ENCODE measurements at regions not wholly inside any gene's neighbourhood (a gene's known extent, or its start where the extent isn't known, plus 50 kb on each side); places are given as distances from the start of the nearest gene placed in this dataset.

DNA sequence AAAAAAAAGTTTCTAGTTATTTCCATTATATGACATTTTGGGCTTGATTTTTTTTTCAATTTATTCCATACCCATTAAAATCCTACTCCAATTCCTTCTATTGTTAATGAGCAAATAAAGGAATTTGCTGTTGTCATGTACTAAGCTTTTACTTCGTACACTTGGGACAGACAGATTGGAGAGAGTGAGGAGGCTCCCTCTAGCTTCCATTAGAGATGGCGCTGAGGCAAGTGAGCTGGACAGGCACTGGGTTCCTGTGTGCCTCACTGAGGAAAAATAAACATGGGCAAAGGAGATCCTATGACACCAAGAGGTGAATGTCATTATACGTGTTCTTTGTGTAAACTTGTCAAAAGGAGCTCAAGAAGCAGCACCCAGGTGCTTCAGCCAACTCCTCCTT is 441.1 kb upstream of the MDFIC2 start:
- TF ChIP-seq, protein P1, sequence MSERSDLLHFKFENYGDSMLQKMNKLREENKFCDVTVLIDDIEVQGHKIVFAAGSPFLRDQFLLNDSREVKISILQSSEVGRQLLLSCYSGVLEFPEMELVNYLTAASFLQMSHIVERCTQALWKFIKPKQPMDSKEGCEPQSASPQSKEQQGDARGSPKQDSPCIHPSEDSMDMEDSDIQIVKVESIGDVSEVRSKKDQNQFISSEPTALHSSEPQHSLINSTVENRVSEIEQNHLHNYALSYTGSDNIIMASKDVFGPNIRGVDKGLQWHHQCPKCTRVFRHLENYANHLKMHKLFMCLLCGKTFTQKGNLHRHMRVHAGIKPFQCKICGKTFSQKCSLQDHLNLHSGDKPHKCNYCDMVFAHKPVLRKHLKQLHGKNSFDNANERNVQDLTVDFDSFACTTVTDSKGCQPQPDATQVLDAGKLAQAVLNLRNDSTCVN (CRISPR knock-in tag; IDR thresholded peaks at IDR 0.05): no peak
- no peak for TF ChIP-seq ZNF24 (IDR thresholded peaks at IDR 0.05)
- TF ChIP-seq, protein P2, sequence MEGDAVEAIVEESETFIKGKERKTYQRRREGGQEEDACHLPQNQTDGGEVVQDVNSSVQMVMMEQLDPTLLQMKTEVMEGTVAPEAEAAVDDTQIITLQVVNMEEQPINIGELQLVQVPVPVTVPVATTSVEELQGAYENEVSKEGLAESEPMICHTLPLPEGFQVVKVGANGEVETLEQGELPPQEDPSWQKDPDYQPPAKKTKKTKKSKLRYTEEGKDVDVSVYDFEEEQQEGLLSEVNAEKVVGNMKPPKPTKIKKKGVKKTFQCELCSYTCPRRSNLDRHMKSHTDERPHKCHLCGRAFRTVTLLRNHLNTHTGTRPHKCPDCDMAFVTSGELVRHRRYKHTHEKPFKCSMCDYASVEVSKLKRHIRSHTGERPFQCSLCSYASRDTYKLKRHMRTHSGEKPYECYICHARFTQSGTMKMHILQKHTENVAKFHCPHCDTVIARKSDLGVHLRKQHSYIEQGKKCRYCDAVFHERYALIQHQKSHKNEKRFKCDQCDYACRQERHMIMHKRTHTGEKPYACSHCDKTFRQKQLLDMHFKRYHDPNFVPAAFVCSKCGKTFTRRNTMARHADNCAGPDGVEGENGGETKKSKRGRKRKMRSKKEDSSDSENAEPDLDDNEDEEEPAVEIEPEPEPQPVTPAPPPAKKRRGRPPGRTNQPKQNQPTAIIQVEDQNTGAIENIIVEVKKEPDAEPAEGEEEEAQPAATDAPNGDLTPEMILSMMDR (IDR thresholded peaks at IDR 0.05 in 2 of 3, conservative IDR thresholded peaks at IDR 0.05 in 1 of 3; ENCODE audit: insufficient read depth in 2 of 3, low read depth in 1 of 3, low read length in 3 of 3): no peak; a peak in 1 of 6 replicates
